ENCODE measurements at regions not wholly inside any gene's neighbourhood (a gene's known extent, or its start where the extent isn't known, plus 50 kb on each side); places are given as distances from the start of the nearest gene placed in this dataset.
"Not testable (repeated sequence)": the region's sequence is repeated elsewhere in the genome, so short reads cannot be mapped to it uniquely, and the experiment has no call there.

DNA sequence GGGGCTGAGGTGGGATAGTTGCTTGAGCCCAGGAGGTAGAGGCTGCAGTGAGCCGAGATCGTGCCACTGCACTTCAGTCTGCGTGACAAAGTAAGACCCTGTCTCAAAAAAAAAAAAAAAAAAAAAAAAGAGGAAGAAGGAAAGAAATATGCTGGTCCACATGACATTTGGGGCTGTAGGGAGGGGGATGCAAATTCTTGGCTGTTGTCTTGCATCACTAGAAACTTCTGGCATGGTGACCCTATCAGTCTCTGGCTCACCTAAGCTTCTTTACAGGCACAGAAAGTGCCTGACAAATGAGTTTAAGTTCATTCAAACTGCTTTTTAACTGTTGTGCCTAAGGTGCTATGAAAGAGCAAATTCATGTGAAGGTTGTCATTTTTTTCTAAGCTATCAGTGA, 93.5 kb downstream of the NBPF8 start:
- TF ChIP-seq, protein P1, sequence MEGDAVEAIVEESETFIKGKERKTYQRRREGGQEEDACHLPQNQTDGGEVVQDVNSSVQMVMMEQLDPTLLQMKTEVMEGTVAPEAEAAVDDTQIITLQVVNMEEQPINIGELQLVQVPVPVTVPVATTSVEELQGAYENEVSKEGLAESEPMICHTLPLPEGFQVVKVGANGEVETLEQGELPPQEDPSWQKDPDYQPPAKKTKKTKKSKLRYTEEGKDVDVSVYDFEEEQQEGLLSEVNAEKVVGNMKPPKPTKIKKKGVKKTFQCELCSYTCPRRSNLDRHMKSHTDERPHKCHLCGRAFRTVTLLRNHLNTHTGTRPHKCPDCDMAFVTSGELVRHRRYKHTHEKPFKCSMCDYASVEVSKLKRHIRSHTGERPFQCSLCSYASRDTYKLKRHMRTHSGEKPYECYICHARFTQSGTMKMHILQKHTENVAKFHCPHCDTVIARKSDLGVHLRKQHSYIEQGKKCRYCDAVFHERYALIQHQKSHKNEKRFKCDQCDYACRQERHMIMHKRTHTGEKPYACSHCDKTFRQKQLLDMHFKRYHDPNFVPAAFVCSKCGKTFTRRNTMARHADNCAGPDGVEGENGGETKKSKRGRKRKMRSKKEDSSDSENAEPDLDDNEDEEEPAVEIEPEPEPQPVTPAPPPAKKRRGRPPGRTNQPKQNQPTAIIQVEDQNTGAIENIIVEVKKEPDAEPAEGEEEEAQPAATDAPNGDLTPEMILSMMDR (optimal IDR thresholded peaks at IDR 0.05 in 1 of 3, IDR thresholded peaks at IDR 0.05 in 1 of 3, conservative IDR thresholded peaks at IDR 0.05 in 1 of 3; ENCODE audit: extremely low read depth in 1 of 3, insufficient read depth in 2 of 3, low read length in 3 of 3): not testable (repeated sequence)
- TF ChIP-seq EZH2 (IDR thresholded peaks at IDR 0.05; ENCODE audit: low read length): not testable (repeated sequence)
